ENCODE measurements at regions not wholly inside any gene's neighbourhood (a gene's known extent, or its start where the extent isn't known, plus 50 kb on each side); places are given as distances from the start of the nearest gene placed in this dataset.

- Histone ChIP-seq H3K79me2 (ENCODE audit: insufficient read depth, low read length) (no peaks in the 10 kb centered on the region), H4K20me1 (ENCODE audit: insufficient read depth, low read length) (no peaks in the 10 kb centered on the region), H3K27ac (ENCODE audit: extremely low read length, insufficient read depth, low read length) (no peak overlapping the region), H3K4me1 (ENCODE audit: insufficient read depth, low read length) (no peaks in the 10 kb centered on the region), H3K27me3 (ENCODE audit: control insufficient read depth in 1 of 2, insufficient read depth in 2 of 2, low read length in 2 of 2) (0 out of 5 replicates have a peak, but pooled peaks cover 0 to 2% of the 10 kb centered on the region in 2 experiments), H2AFZ (ENCODE audit: low read length) (no peak overlapping the region), H3K9me3 (ENCODE audit: low read length) (no peaks in the 10 kb centered on the region), H3K4me2 (ENCODE audit: low read depth, low read length) (no peak overlapping the region), H3K4me3 (replicated peaks in 1 of 3; ENCODE audit: insufficient read depth in 1 of 3, low read depth in 2 of 3, low read length in 3 of 3) (no peak overlapping the region), H3K9ac (ENCODE audit: insufficient read depth, low read depth, low read length) (no peak overlapping the region), H3K36me3 (replicated peaks in 1 of 2; ENCODE audit: control insufficient read depth in 1 of 2, insufficient read depth in 2 of 2, low read length in 2 of 2) (no peaks in the 10 kb centered on the region)
- POLR2A ChIA-PET, result no interaction called here
- no TSS peak for BruUV-seq (replicated peaks)
- 3% methylated on average over 5 of the region's 5 CpGs for WGBS (ENCODE audit: low lambda C conversion rate)
- ATAC-seq (no peak), FAIRE-seq (no peak), DNase-seq (ENCODE audit: low spot score) (no peak)
- in situ Hi-C loops (cut with HindIII; ENCODE audit: extremely low pct_ligation_motif_present, low pct_unique_long_range_greater_than_20kb), result no loop called here
- TF ChIP-seq HNRNPH1 (optimal IDR thresholded peaks at IDR 0.05; ENCODE audit: low read depth, low read length), result no peak
- intact Hi-C loops (cut with micrococcal nuclease; ENCODE audit: unreplicated experiment), result no loop called here
- CTCF ChIA-PET (ENCODE audit: low intra/inter-chr PET ratio, low total read pairs), result no interaction called here
Measured at GRCh38 chr4:108331905-108332632, 163.3 kb upstream of the LEF1 start.

- H3K4me3 ChIP-seq (replicated peaks in 1 of 3; ENCODE audit: insufficient read depth in 1 of 3, low read depth in 2 of 3, low read length in 3 of 3), result no peak overlapping the region
- no peak overlapping the region for H3K27ac ChIP-seq (ENCODE audit: extremely low read length, insufficient read depth, low read length)
- no peak overlapping the region for H3K4me2 ChIP-seq (ENCODE audit: low read depth, low read length)
- no peaks in the 10 kb centered on the region for H4K20me1 ChIP-seq (ENCODE audit: insufficient read depth, low read length)
- ATAC-seq (no peak), FAIRE-seq (no peak), DNase-seq (ENCODE audit: low spot score) (no peak)
- H3K27me3 ChIP-seq (ENCODE audit: control insufficient read depth in 1 of 2, insufficient read depth in 2 of 2, low read length in 2 of 2), result 0 out of 5 replicates have a peak, but pooled peaks cover 0 to 2% of the 10 kb centered on the region in 2 experiments
- BruUV-seq (replicated peaks), result no TSS peak
- H3K4me1 ChIP-seq (ENCODE audit: insufficient read depth, low read length), result no peaks in the 10 kb centered on the region
- TF ChIP-seq ZZZ3 (CRISPR knock-in tag; IDR thresholded peaks at IDR 0.05; ENCODE audit: borderline replicate concordance) (no peak), ZNF646 (CRISPR knock-in tag; IDR thresholded peaks at IDR 0.05) (no peak), ZNF543 (CRISPR knock-in tag; IDR thresholded peaks at IDR 0.05) (no peak)
- CTCF ChIA-PET (ENCODE audit: low intra/inter-chr PET ratio, low total read pairs), result no interaction called here
- POLR2A ChIA-PET, result no interaction called here
- no peak overlapping the region for H2AFZ ChIP-seq (ENCODE audit: low read length)
- H3K36me3 ChIP-seq (replicated peaks in 1 of 2; ENCODE audit: control insufficient read depth in 1 of 2, insufficient read depth in 2 of 2, low read length in 2 of 2), result no peaks in the 10 kb centered on the region
- WGBS (ENCODE audit: low lambda C conversion rate), result 26% methylated on average over 2 of the region's 2 CpGs
- no peaks in the 10 kb centered on the region for H3K9me3 ChIP-seq (ENCODE audit: low read length)
- no peak overlapping the region for H3K9ac ChIP-seq (ENCODE audit: insufficient read depth, low read depth, low read length)
- in situ Hi-C loops (cut with HindIII; ENCODE audit: extremely low pct_ligation_motif_present, low pct_unique_long_range_greater_than_20kb) (no loop called here), intact Hi-C loops (cut with micrococcal nuclease; ENCODE audit: unreplicated experiment) (no loop called here)
- no peaks in the 10 kb centered on the region for H3K79me2 ChIP-seq (ENCODE audit: insufficient read depth, low read length)
Measured at GRCh38 chr4:108328383-108328732, 159.6 kb upstream of the LEF1 start.
